NCI-H1048 (cell line): ENCODE measurements at regions not wholly inside any gene's neighbourhood (a gene's known extent, or its start where the extent isn't known, plus 50 kb on each side); places are given as distances from the start of the nearest gene placed in this dataset.

ENCODE experiments used
- DNase-seq: peaks from one replicate; lab custom pipeline; 2025; lab: John Stamatoyannopoulos, UW

- DNase-seq, result no peak
Measured at GRCh38 chrX:42151808-42152207, 228.5 kb upstream of the CASK start.

GRCh38 chrX:42149765-42150164 lies 226.4 kb upstream of the CASK start:
- DNase-seq, result no peak

GRCh38 chrX:42149281-42149680 lies 225.9 kb upstream of the CASK start:
- DNase-seq, result no peak

GRCh38 chrX:42143866-42144592 lies 220.7 kb upstream of the CASK start:
- DNase-seq, result no peak

- DNase-seq, result no peak
Measured at GRCh38 chrX:42140320-42140719, 217.0 kb upstream of the CASK start.

GRCh38 chrX:42135583-42136228 lies 212.4 kb upstream of the CASK start:
- no peak for DNase-seq

GRCh38 chrX:42131856-42132255 lies 208.5 kb upstream of the CASK start:
- no peak for DNase-seq

GRCh38 chrX:42129022-42129940 lies 205.9 kb upstream of the CASK start:
- no peak for DNase-seq

- DNase-seq, result no peak
Measured at GRCh38 chrX:42128587-42128986, 205.2 kb upstream of the CASK start.

- DNase-seq, result no peak
Measured at GRCh38 chrX:42128020-42128419, 204.7 kb upstream of the CASK start.

- DNase-seq, result no peak
Measured at GRCh38 chrX:42127563-42127962, 204.2 kb upstream of the CASK start.

- no peak for DNase-seq
Measured at GRCh38 chrX:42123369-42123768, 200.0 kb upstream of the CASK start.

GRCh38 chrX:42119076-42119475 lies 195.7 kb upstream of the CASK start:
- peak; percentile 26 for DNase-seq

- DNase-seq, result no peak
Measured at GRCh38 chrX:42117318-42117717, 194.0 kb upstream of the CASK start.

- DNase-seq, result no peak
Measured at GRCh38 chrX:42109428-42109827, 186.1 kb upstream of the CASK start.

- no peak for DNase-seq
Measured at GRCh38 chrX:42107495-42108488, 184.4 kb upstream of the CASK start.

- no peak for DNase-seq
Measured at GRCh38 chrX:42106556-42106955, 183.2 kb upstream of the CASK start.

GRCh38 chrX:42102586-42103282 lies 179.4 kb upstream of the CASK start:
- DNase-seq, result no peak

GRCh38 chrX:42098900-42099299 lies 175.5 kb upstream of the CASK start:
- DNase-seq, result no peak

- DNase-seq, result no peak
Measured at GRCh38 chrX:42097486-42097885, 174.1 kb upstream of the CASK start.
